Embryonic facial prominence (tissue), 1 donor: ENCODE measurements at regions not wholly inside any gene's neighbourhood (a gene's known extent, or its start where the extent isn't known, plus 50 kb on each side); places are given as distances from the start of the nearest gene placed in this dataset.

Experiments used
- DNase-seq: peaks from one replicate; pipeline ENCODE4 v3.0.0-alpha.2; 2016; ENCODE audit errors: extremely low spot score

GRCh38 chr3:193847402-193847801 lies 254.4 kb downstream of the OPA1 start:
- DNase-seq = no peak

GRCh38 chr3:193848547-193848946 lies 255.5 kb downstream of the OPA1 start:
- DNase-seq = no peak

DNA sequence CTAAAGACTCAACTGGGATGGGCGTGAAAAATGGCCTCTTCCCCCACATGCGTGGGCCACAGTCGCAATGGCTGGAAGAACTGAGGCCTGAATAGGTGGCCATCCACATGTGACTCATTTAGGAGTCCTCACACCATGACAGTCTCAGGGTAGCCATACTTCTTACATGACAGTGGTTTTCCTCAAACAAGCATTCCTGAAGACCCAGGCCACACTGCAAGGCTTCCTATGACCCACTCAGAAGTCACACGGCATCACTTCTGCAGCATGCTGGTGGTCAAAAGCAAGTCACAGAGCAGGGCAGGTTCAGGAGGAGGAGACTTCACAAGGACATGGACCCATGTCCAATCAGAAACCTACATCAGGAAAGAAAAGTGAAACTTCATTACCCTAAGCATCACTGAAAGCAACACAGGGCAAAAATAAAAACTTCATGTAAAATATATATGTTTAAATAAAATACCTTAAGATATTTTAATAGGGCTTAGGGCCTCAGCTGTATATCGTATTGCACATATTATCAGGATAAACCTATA lies 257.1 kb downstream of the OPA1 start:
- no peak for DNase-seq

- no peak for DNase-seq
Measured at GRCh38 chr3:193851428-193851847, 258.4 kb downstream of the OPA1 start.

GRCh38 chr3:193851941-193852674 lies 259.1 kb downstream of the OPA1 start:
- no peak for DNase-seq

DNA sequence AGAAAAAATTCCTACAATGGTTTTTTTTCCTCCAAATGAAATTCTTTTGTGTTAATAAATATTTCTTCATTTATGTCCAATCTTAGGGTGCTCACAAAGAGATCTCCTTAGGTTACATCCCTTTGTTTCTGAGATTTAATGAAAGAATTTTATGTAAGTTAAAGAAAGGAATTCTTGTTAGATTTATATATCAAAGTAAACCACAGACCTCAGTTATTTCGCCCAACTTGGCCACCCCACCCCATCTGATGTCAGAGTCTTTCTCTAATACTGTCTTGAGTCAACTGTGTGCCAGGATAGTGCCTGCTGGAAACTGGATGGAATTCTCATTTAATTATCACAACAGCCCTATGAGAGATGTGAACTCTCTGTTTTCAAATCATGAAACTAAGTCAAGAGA lies 259.9 kb downstream of the OPA1 start:
- no peak for DNase-seq

GRCh38 chr3:193853511-193854219 lies 260.7 kb downstream of the OPA1 start:
- DNase-seq = no peak

DNA sequence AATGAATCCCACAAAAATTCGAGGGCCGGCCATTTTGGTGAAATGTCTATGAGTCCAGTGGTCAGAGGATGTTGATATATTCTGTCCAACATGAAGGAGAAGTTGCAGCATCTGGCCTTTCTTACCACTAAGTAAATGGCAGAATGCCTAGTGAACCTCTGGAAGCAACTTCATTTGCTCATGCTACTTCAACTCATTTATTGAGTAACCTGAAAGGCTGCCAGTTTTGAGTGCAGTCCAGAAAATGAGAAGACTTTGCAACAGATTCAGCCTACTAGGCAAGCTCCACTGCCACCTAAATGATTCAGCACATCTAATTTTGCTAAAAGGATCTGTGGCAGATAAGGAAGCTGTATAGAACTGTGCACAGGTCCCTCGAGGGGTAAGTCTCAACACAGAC lies 265.0 kb downstream of the OPA1 start:
- no peak for DNase-seq

DNA sequence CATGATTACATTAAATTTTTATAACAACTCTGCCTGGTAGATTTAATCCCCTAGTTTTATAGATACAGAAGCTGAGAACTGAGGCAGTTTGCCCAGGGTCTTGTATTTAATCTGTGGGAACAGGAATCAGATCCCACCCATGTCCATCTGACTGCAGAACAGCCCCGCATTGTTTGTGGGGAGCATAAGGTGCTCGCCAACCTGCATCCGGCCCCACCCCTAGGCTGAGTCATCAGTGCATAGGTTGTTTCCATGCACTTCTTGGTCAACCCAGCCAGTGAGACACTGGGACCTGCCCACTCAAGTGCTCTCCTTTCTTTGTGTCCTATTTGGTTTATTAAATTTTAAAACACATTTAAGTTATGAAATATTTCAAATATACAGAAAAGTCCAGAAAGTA lies 266.2 kb downstream of the OPA1 start:
- no peak for DNase-seq

- DNase-seq = no peak
Measured at GRCh38 chr3:193861012-193861411, 268.0 kb downstream of the OPA1 start.

DNA sequence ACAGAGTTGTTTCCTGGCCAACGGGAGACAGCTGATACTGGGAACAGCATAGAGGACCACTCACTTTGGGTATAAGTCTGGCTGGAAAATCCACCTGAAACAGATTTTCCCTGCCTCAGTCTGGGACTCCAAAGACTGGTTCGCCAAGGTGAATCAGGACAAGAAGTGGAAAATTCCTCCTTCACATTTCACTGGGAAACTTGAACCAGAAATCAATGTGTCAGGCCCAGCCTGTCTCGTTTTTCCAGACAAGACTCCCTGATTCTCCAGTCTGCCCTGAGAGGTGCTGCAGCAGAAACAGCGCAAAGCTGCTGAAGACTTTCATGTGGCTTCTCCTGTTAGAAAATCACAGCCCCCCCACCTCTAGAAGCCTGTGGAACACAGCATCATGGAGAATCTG lies 269.8 kb downstream of the OPA1 start:
- no peak for DNase-seq

DNA sequence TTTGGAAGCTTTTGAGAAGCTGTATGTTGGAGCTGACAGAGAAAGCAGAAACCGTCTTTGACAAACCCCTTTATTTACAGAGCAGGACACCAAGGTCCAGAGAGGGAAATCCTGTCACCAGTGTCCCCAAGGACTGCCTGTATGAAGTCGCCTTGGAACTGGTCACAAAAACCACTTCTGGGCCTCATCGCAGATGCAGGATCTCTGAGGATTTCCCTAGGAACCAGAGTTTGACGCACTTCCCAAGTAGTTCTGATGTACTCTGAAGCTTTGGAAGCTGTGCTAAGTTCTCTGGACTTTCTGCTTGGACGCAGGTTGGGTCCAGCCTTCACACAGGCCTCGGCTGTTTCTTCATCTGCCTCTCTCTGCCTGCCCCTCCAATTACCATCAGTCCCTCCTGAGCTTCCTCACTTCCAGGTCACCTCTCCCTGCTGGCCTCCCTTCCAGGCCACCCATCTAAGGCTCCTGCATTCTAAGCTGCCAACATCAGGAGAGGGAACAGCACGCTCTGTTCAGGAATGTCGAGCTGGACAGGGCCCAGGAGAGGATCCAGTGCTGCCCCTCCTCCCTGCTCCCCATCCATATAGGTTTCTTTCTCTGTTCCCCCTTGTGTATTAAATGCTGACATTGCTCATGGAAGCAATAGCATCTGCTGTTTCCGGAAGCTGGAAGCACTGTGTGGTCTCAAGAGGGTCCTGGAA lies 270.8 kb downstream of the OPA1 start:
- no peak for DNase-seq

DNA sequence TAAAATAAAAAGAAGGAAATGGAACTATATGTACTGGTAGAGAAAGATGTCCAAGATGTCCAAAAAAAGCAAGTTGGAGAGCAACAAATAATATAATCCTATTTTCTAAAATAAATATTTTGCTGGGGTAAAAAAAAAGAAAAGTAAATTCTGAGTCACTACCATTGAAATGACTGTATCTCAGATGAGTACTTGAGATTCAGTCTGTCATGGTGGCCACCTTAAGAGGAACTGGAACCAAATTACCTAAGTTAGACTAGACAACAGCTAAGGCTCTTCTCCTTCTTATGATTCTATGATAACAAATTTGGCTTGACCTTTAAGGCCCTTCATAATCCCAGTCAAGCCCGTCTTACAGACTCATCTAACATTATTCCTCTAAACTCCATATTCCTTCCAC lies 270.6 kb upstream of the HES1 start:
- DNase-seq = no peak

GRCh38 chr3:193865896-193866480 lies 270.0 kb upstream of the HES1 start:
- DNase-seq = no peak

DNA sequence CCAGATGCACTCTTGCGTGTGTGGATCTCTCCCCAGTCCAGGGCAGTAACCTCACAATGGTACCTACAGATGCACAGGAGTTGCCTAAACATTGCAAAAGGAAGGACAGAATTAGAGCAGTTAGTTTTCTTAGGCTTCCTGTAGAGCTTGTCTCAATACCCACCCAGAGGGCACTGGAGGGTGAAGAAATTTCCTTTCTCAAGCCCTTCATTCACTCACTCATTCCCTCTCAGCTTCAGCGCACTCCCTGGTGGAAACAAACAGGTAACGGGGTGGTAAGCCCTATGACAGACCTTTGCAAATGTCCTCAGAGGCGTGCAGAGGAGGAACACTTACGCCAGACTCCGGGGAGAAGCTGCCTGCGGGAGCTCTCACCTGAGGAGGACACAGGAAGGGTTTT lies 267.4 kb upstream of the HES1 start:
- no peak for DNase-seq

DNA sequence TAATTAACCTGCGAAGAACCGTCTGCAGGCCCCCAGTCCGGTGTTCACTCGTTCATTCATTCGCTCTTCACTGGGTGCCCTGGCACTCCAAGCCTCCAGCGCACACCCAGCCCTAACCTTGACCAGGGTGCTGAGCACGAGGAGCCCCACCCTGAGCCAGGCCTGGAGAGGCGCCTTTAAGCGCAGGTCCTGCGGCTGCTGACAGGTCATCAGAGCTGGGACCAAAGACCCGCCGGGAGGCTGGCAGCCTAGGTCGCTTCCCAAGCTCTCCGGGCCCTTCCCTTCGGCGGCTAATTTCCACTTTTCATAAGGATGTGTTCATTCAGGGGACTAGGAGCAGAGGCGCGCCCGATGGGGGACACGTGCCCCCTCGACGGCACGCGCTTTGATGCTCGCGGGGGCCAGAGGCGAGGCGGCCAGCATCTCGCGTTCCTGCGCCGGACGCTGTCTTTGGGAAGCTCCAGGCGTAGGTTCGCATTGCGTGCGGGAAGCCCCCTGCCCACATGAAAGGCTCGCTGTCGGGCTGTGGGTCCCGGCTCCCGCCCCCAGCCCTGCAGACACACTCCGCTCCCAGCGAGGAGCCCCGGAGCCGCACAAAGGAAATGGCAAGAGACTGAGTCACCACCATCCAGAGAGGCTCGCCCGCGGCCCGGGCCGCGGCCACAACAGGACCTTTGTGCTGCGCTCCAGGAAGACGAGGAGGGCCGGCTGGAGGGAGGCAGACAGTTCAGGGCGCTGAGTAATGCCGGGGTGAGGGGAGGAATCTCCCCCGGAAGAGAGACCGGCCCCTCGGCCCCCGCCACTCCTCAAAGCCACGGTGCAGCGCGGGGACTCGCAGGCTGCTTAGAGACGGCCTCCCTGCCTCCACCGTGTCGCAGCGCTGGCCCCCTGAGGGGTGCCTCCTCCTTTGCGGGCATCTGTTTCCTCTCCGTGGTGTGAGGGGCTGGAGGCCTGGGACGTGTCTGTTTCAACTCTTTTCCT lies 266.4 kb upstream of the HES1 start:
- peak; percentile 16 for DNase-seq

DNA sequence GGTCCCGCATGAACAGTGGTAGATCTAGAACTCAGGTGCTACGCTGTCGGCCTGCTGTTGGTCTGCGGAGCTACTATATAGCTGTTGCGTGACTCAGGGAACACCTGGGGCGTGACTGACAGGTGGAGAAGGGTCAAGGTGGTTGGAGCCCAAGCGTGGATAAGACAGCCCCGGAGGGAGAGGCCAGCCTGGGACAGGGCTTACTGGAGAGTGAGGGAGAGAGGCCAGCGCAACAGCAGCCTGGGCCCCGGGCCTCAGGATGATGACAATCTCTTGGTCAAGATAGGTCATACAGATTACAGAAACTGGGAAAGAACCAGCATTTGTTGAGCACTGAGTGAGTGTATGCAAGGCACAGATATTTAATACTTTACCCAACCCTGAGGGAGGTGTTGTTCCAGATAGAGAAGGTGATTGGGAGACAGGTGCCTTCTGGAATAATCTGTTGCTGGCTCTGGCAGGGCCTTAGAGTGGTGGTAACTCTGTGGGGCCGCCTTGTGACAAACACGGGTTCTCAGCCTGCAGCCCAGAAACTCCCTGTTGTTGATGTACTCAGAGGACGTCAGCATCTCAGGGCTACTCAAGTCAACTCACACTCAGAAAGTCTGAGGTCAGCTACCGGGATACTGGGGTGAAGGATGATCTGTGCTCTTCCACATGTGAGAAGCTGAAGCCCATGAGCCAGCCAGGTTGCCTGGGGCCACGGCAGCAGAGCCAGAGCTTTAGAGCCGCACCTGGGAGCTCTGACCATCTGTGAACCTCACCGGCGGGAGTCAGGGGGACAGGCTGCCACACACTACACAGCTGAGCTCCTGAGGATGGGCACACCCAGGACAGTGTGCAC lies 265.4 kb upstream of the HES1 start:
- no peak for DNase-seq

DNA sequence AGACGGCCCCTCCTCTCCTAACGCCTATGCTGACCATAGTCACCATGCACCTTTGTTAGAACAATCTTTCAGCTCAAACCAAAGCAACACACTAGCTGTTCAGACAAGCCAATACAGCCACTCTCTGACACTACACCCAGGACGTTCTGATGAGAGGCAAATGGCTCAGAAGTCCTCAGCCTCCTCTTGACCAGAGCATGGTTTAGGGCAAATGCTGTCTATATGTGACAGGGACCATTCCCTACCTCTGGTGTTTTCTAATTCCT lies 264.8 kb upstream of the HES1 start:
- DNase-seq = no peak

DNA sequence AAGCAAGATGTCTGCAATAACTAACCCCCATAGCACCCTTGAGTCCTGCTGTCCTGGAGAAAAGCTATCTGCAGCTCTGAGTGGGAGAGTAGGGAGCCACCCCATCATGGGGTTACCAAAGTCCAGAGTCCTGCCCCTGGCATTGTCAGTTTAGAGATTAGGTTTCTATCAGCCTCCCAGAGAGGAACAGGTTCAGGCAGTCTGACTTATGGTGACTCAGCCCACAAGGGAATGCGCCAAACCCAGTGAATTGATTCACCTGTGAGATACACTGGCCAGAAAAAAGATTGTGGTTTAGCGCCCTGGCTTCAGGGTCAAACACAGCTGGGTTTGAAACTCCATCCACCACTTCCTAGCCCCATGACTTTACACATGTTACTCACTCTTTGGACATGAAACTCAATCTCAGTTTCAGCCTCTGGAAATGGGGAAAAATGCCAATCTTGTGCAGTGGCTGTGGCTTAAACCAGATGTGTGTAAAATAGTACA lies 263.6 kb upstream of the HES1 start:
- no peak for DNase-seq
